H1 (cell line): ENCODE measurements at regions not wholly inside any gene's neighbourhood (a gene's known extent, or its start where the extent isn't known, plus 50 kb on each side); places are given as distances from the start of the nearest gene placed in this dataset.

Experiments
- POLR2AphosphoS5 ChIP-seq: IDR thresholded peaks from 2 replicates; pipeline ENCODE4 v1.6.1; 2011; ENCODE audit warnings: low read depth, low read length
- SAP30 ChIP-seq: fragments of 300-600 bp; sonication (generic); IDR thresholded peaks from 2 replicates; pipeline ENCODE4 v1.7.1; 2012; ENCODE audit warnings: low read length, moderate library complexity, mild to moderate bottlenecking, inconsistent platforms; ENCODE audit not compliant: insufficient read depth, insufficient replicate concordance
- SIX5 ChIP-seq: IDR thresholded peaks from 2 replicates; pipeline ENCODE4 v1.6.1; 2011; ENCODE audit warnings: mild to moderate bottlenecking, low read depth, low read length
- TF ChIP-seq, protein P1 (sequence below), 3 experiments: IDR thresholded peaks; 1 replicate in 2 of 3; 2 replicates in 1 of 3; pipeline versions ENCODE4 v1.5.1 to v1.6.1; 2011; ENCODE audit warnings: low read length in 3 of 3, mild to moderate bottlenecking in 3 of 3, inconsistent platforms in 2 of 3, low read depth in 1 of 3, moderate library complexity in 1 of 3; ENCODE audit not compliant: insufficient read depth in 1 of 3; ENCODE audit errors: control extremely low read depth in 1 of 3

DNA sequence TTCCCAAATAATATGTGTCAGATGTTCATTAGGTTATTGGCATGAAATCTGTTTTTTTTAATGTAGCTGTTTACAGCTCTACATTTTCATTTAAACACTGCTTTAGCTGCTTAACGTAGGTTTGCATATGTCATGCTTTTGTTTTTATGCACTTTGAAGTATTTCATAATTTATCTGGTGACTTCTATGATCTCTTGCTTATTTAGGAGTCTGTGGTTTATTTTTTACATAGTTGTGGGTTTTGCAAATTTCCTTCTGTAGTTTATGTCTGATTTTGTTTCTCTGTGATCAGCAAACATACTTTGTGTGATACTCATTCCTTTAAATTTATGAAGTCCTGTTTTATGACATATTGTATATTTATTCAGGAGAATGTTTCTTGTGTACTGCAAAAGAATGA lies 606.5 kb upstream of the PFKP start:
- TF ChIP-seq SIX5: no peak
- TF ChIP-seq POLR2AphosphoS5: no peak
- TF ChIP-seq, protein P1, sequence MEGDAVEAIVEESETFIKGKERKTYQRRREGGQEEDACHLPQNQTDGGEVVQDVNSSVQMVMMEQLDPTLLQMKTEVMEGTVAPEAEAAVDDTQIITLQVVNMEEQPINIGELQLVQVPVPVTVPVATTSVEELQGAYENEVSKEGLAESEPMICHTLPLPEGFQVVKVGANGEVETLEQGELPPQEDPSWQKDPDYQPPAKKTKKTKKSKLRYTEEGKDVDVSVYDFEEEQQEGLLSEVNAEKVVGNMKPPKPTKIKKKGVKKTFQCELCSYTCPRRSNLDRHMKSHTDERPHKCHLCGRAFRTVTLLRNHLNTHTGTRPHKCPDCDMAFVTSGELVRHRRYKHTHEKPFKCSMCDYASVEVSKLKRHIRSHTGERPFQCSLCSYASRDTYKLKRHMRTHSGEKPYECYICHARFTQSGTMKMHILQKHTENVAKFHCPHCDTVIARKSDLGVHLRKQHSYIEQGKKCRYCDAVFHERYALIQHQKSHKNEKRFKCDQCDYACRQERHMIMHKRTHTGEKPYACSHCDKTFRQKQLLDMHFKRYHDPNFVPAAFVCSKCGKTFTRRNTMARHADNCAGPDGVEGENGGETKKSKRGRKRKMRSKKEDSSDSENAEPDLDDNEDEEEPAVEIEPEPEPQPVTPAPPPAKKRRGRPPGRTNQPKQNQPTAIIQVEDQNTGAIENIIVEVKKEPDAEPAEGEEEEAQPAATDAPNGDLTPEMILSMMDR (IDR thresholded peaks at IDR 0.05; ENCODE audit: control extremely low read depth in 1 of 3, insufficient read depth in 1 of 3, low read depth in 1 of 3, low read length in 3 of 3): no peak
- TF ChIP-seq SAP30: no peak
